ENCODE measurements at regions not wholly inside any gene's neighbourhood (a gene's known extent, or its start where the extent isn't known, plus 50 kb on each side); places are given as distances from the start of the nearest gene placed in this dataset.
"Not testable (repeated sequence)": the region's sequence is repeated elsewhere in the genome, so short reads cannot be mapped to it uniquely, and the experiment has no call there.

DNA sequence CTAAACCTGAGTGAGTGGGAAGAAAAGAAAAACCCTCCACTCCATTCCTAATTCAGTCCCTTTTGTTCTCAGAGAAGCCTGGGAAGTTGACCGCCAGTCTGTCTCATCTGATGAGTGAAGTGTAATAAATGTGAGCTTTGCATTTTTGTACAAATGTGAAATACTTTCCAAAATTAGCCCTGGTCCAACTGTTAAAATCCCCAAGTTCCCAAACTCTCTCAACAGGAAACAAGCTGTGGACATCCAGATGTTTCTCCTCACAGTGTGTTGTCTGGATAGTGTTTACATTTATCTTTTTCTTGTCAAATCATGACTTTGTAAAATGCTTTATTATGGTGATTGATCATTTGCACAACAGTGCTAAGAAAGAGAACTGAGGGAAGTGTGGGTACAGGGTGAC lies 145.1 kb downstream of the TM2D1 start:
- DNase-seq (ENCODE audit: low spot score): no peak

DNA sequence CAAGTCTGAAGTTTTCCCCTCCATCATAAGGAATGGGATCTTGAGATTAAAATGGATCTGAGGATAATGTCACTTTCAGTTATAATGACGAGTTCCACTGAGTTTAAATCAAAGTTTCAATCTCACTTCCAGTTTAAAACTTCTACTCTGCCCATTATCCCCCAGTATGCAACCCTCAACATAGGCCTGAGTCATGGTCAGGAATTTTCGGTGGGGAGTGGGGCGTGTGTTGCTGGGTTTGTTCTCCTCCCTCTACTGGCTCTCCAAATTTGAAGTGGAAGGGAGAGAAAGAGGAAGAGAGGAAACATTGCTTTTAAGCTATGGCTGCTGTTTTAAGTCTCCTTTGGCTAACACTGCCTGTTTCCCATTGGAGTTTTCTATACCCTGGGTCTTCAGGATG lies 152.9 kb downstream of the TM2D1 start:
- no peak for DNase-seq (ENCODE audit: low spot score)

DNA sequence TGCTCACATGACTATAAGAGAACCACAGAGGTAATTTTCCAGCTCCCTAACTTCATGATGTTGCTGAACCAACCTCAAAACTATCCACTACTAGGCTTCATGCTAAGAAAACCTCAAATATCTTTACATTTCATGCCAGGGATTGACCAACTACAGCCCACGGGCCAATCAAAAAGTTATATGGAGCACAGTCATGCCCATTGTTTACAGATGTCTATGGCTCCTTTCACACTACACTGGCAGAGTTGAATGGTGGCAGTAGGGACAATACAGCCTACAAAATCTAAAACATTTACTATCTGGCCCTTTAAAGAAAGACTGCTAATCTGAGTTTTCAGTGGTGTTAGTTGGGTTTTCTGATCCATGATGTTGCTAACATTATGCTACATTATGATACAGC lies 154.8 kb downstream of the TM2D1 start:
- DNase-seq (ENCODE audit: low spot score): no peak

DNA sequence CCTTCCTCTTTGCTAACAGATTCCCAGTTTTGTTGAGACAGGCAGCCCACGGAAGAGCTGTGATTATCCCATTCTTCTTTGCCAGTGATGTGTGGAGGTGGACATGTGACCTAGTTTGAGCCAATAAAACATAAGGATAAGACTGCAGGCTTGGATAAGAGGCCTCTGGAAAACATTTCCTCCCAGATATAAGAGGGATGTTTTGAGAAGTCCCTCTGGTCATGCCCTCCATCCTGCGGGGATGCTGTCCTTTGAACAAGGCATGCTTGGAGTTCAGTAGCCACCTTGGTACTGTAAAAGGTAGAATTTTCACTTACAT lies 155.7 kb downstream of the TM2D1 start:
- no peak for DNase-seq (ENCODE audit: low spot score)

DNA sequence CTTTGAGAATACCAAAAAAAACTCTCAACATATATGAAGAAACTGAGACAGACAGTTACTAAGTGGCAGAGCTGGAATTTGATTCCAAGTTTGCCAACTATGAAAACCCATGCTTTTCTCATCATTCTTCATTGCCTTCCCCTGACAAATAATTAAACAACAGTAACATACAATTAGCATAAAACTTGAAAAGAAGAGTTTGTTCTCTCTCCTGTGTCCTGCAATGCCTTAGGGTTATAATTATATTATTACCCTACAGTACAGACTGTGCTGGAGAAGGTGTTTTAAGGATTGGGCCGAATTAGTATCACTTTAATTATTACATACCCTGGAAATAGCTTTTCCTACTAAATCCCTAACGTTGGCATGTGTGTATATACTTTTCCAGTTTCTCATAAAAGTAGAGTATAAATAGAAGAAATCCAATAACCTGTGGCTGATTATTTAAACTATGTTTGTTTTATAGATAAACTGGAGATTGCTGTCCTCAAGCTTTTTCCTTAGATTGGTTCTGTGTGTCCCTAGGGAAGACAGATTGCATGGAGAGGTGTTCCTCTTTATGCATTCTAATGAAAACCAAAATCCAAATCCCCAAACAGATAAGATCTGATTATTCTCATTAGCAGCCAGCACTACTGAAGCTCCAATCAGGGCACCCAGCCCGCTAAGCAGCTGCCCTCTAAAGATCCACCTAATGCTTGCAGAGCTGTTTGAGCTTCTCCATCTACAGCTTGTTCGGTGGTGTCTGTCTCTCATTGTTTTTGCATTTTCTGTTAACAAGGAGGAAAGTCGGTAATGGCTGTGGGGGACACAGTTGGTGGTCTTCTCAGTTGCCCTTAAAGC lies 156.3 kb downstream of the TM2D1 start:
- no peak for DNase-seq (ENCODE audit: low spot score)

DNA sequence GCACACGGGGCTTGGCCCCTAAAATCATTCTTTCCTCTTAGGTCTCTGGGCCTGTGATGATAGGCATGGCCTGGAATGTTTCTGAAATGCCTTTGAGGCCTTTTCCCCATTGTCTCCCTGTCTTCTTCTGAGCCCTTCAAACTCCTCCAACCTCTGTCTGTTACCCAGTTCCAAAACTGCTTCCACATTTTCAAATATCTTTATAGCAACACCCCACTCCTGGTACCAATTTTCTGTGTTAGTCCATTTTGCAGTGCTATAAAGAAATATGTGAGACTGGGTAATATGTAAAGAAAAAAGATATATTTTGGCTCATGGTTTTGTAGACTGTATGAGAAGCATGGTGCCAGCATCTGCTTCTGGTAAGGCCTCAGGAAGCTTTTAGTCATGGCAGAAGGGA lies 158.8 kb downstream of the TM2D1 start:
- DNase-seq (ENCODE audit: low spot score): no peak

DNA sequence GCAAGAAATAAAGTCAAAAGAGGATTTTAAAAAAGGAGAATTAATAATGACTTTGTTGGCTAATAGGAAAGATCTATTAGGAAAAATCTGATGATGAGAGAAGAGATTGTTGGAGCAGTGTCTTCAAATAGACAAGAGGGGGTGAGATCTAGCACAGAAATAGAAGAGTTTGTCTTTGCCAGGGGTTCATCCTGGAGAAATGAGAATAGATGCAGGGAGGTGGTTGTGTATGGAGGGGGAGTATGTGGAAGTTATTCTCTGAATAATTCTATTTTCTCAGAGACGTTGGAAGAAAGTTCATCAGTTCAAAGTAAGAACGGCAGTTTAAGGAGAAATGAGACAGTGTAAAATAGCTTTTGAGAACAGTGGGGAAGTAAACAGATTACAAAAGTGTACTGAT lies 161.3 kb downstream of the TM2D1 start:
- no peak for DNase-seq (ENCODE audit: low spot score)

DNA sequence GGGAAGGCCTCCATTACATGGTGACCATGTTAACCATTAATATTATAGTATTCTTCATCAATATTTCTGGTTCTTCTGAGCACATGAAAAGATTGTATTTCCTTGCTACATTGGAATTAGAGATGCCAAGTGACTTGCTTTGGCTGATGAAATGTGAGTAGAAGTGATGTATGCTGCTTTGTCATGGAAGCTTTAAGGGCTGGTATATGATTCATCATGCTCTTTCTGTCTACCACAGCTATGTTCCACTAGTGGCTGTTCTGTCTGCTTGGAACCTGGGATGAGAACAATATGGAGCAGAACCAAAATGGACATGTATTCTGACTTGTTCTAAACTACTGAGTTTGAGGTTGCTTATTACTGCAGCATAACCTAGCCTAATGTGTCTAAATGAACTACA lies 163.3 kb downstream of the TM2D1 start:
- no peak for DNase-seq (ENCODE audit: low spot score)

DNA sequence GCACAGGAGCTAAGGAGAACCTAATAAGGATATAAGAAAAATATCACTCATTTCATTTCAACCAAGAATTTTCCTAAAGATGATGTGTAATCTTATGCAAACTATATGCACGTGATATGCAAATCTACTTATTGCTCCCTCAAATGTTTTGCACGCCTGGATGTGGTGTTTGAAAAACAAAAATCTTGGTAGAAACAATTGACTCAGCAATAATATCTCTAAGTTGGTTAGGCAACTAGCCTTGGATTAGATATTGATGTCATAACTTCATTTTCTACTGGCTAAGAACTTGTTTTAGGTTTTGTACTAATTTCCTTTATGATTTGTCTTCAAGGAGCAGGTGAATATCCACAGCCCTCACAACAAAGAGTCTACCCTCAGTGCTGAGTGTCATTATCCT lies 164.6 kb downstream of the TM2D1 start:
- no peak for DNase-seq (ENCODE audit: low spot score)

DNA sequence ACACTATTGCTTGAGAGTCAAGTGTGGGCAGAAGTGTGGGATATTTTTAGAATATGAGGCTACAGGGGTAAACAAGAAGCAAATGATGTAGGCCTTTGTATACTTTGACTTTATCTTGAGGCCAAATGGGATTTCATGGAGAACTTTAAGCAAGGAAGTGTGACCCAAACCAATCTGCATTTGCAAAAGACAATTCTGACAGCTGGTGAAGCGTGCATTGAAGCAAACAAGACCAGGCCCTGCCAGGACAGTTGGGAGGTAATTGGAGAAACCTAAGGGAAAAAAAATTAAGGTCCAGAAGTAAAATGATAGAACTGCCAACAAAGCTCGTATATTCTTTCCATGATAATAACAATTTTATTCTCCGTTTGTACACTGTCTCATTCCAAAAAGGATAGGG lies 168.3 kb downstream of the TM2D1 start:
- DNase-seq (ENCODE audit: low spot score): no peak

DNA sequence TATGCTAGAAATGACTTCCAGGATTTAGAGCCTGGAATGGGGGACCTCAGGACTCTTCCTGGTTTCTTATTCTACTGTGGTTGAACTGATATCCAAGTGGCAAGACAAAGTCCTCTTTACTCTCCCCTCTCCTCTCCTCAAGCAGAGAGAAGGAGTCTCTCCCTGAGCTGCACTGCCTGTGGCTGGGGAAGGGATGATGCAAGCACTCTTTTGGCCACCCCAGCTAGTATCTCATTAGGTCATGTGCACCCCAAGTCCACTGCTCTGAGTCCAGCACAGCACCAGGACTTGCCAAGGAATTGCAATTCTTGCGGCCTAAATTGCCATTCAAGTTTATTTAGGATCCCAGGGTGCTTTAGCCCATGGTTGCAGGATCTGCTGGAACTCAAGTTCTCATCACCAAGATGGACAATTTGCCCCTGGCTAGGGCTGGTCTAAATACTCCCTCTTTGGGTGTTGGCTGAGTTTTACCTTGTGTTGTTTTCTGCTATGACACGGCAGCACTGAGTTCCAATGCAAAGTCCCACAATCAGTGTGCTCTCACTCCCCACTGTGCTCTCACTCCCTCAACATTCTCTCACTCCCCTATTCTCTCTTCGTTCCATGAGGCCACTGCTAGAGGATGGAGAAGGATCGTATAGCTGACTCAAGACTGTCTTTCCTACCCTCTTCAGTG lies 172.2 kb downstream of the TM2D1 start:
- DNase-seq (ENCODE audit: low spot score): no peak

DNA sequence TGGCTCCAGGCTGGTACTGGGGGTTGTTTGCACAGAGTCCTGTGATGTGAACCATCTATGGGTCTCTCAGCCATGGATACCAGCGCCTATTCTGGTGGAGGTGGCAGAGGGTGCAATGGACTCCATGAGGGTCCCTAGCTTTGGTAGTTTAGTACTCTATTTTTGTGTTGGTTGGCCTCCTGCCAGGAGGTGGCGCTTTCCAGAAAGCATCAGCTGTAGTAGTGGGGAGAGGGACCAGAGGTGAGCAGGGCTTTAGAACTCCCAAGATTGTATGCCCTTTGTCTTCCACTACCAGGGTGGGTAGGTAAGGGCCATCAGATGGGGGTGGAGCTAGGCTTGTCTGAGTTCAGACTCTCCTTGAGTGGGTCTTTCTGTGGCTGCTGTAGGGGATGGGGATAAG lies 177.6 kb downstream of the TM2D1 start:
- not testable (repeated sequence) for DNase-seq (ENCODE audit: low spot score)

DNA sequence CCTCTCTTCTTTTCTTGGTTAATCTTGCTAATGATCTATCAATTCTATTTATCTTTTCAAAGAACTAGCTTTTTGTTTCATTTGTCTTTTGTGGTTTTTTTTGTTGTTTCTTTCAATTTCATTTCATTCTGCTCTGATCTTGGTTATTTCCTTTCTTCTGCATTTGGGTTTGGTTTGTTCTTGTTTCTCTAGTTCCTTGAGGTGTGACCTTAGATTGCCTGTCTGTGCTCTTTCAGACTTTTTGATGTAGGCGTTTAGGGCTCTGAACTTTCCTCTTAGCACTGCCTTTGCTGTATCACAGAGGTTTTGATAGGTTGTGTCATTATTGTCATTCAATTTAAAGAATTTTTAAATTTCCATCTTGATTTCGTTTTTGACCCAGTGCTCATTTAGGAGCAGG lies 180.1 kb downstream of the TM2D1 start:
- DNase-seq (ENCODE audit: low spot score): not testable (repeated sequence)

DNA sequence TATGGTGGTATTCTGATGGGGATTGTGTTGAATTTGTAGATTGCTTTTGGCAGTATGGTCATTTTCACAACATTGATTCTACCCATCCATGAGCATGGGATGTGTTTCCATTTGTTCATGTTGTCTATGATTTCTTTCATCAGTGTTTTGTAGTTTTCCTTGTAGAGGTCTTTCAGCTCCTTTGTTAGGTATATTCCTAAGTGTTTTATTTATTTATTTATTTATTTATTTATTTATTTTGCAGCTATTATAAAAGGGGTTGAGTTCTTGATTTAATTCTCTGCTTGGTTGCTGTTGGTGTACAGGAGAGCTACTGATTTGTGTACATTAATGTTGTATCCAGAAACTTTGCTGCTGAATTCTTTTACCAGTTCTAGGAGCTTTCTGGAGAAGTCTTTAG lies 181.4 kb downstream of the TM2D1 start:
- DNase-seq (ENCODE audit: low spot score): not testable (repeated sequence)

DNA sequence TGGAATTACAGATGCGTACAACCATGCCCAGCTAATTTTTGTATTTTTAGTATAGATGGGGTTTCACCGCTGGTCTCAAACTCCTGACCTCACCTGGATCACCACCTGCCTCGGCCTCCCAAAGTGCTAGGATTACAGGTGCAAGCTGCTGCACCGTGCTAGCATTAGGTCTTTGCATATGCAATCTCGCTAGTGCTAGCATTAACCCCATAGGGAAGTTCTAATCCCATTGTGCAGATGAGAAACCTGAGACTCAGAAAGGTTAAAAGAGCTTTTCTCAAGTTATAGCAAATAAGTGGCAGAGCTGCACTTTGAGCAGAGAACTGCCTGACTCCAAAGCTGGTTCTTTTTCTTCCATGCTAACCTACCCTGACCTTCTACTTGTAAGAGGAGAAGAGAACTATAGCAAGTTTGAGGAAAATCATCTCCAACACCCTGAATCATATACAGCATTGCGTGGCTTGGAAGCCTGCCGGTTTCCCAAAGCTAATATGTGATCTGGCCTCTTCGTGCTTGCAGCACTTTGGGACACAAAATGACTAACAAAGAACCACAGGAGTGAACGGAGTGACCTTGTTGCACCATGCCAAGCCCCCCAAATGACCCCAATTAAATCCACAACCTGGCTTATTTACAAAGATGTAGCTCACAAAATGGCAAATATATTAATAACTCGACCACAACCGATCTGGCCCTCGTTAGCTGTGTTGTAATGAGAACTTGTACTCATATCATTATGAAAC lies 185.1 kb downstream of the TM2D1 start:
- no peak for DNase-seq (ENCODE audit: low spot score)

DNA sequence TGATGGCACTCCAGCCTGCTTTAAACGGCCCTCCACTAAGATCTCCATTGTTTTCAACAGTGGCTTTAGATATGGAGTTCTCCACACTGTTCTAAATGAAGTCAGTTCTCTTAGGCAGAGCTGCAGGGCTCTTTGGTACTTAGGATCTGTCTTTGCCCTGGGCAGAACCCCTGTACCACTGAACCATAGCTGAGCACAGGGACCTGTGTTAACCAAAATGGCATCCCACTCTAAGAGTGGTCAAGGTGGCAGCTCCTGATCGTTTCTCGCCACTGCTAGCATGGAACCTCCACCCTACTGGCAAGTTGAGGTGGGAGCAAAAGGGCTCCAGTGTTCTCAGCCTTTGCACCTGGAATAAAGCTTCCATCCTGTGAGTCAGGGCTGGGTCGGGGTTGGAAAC lies 186.7 kb downstream of the TM2D1 start:
- DNase-seq (ENCODE audit: low spot score): no peak

DNA sequence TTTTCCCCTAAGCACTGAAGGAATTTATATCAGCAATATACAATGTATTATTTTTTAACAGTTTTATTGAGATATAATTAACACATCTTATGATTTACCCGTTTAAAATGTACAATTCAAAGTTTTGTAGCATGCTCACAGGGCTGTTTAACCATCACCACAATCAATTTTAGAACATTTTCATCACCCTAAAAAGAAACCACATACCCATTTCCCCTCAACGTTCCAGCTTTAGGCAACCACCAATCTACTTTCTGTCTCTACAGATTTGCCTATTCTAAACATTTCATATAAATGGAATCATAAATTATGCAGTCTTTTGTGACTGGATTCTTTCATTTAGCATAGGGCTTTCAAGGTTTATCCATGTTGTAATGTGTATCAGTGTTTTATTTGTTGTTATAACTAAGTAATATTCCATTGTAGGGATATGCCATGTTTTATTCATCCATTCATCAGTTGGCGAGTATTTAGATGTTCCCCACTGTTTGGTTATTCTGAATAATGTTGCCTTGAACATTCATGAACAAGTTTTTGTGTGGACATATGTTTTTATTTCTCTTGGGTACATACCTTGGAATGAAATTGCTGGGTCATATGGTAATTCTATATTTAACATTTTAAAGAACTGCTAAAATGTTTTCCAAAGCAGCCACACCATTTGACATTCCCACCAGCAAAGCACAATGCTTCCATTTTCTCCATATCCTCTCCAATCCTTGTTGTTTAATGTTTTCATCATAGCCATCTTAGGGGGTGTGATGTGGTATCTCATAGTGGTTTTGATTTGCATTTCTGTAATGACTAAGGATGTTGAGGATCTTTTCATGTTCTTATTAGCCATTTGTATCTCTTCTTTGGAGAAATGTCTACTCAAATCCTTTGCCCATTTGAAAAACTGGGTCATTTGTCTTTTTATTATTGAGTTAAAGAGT lies 188.5 kb downstream of the TM2D1 start:
- DNase-seq (ENCODE audit: low spot score): no peak

DNA sequence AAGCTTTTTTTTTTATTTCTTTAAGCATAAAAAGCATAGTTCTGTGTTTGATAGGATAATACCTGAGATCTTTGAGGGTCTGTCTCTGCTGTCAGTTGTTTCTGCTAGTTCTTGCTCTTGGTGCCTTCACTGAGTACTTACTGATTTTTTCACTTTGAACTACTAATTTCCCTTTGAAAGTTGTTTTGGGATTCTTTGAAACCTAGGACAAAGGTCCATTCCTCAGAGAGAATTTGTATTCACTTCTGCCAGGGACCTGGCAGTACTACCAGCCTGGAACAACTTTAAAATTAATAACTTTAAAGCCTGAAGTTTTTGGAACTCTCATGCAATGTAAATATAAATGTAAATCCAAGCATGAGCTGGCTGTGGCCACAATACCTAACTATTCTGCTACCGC lies 190.1 kb downstream of the TM2D1 start:
- no peak for DNase-seq (ENCODE audit: low spot score)

DNA sequence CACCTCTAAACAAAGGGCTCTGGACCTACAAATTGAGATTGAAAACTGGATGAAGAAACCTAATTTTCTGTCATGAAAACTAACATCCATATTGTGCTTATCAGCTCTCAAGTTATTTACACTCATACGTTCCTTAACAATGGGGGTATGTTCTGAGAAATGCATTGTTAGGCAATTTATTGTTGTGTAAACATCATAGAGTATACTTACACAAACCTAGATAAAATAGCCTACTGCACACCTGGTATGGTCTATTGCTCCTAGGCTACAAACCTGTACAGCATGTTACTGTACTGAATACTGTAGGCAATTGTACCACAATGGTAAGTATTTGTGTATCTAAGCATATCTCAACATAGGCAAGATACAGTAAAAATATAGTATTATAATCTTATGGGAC lies 191.4 kb downstream of the TM2D1 start:
- no peak for DNase-seq (ENCODE audit: low spot score)

DNA sequence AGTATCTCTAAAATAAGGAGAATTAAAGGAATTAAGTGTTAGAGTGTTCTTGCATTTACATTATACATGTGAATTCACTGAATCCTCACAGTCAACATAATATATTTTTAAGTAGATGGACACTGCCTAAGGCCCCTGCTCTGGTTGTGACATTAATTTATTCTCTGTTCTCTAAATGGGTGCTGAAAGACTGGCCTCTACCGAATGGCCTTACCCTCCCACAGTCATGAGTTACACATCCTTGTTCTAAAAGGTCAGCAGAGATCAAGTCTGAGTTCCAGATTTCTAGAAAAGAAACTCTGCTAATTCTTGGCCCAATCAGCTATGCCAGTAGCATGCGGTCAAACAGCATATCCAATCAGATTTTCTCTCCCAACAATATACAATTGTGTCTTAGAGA lies 193.2 kb downstream of the TM2D1 start:
- DNase-seq (ENCODE audit: low spot score): no peak

DNA sequence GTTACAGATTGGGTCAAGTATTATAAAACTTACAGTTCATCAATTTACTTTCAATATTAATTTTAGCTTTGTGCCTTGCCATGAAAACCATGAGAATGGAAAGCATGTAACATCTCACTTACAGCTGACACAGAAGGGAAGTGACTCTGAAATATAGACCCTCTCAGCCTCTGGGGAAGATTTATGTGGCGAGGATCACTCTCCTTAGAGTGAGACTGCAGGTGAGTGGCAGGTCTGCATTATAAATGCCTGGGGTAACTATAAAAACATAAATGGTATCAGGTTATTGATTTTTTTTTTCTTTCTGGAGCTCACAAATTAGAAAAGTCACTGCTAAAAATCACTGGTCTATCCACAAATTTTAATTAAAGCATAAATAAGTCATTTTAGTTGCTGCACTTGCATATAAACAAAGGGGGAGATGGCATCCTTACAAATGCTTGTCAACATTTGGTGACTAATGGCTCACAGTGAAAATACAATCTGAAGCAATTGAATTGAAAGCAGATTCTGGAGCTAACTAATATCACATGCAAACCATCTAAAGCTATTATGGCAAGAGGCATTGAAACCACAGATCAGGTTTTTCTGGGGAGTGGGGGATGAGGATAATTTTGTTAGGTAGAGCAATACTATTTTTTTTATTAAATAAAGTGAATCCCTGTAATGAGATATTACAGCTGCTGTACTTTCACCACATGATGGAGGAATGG lies 200.9 kb downstream of the TM2D1 start:
- no peak for DNase-seq (ENCODE audit: low spot score)

DNA sequence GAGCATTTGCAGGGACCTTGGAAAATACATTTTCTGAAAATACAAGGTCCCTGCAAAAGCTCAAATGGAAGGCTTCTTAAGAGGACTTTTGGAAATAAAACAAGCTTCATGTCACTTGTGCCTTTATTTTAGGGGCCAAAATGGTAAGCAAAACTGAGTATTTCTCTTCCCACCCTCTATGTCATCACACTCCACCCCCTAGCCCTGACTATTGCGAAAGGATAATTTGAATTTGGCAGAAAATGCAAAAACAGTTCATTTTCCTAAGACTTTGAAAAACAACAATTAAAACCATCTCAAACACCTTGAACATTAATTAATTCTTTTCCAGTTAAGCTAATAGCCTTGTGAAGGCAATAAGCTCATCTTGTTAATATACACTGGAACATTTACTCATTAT lies 201.7 kb downstream of the TM2D1 start:
- DNase-seq (ENCODE audit: low spot score): no peak

Measured in HuH-7.5 (cell line).